Mesothelial cell of epicardium (in vitro differentiated cells): ENCODE measurements at regions not wholly inside any gene's neighbourhood (a gene's known extent, or its start where the extent isn't known, plus 50 kb on each side); places are given as distances from the start of the nearest gene placed in this dataset.

Experiments
- DNase-seq, 2 experiments: peaks; one replicate each; pipeline ENCODE4 v3.0.0; 2021; ENCODE audit warnings: low spot score in 2 of 2; ENCODE audit not compliant: unreplicated experiment in 2 of 2
- H3K27ac Mint-ChIP-seq: 2 replicates; pipeline ENCODE4 v1.8.0; 2021; ENCODE audit warnings: mixed read lengths
- H3K27me3 Mint-ChIP-seq: 2 replicates; pipeline ENCODE4 v1.8.0; 2021; ENCODE audit warnings: low read depth, mixed read lengths
- H3K36me3 Mint-ChIP-seq: 2 replicates; pipeline ENCODE4 v1.8.0; 2021; ENCODE audit warnings: mixed read lengths
- H3K4me1 Mint-ChIP-seq: 2 replicates; pipeline ENCODE4 v1.8.0; 2021; ENCODE audit warnings: mixed read lengths
- H3K4me3 Mint-ChIP-seq: 2 replicates; pipeline ENCODE4 v1.8.0; 2021; ENCODE audit warnings: mild to moderate bottlenecking, moderate library complexity, mixed read lengths
- H3K9me3 Mint-ChIP-seq: 2 replicates; pipeline ENCODE4 v1.8.0; 2021; ENCODE audit warnings: mixed read lengths
- TF ChIP-seq, protein P1 (sequence below): fragments of 200-600 bp; sonication (generic); IDR thresholded peaks from one replicate; pipeline ENCODE4 v1.5.0; 2021; ENCODE audit warnings: antibody characterized with exemption; ENCODE audit not compliant: unreplicated experiment

DNA sequence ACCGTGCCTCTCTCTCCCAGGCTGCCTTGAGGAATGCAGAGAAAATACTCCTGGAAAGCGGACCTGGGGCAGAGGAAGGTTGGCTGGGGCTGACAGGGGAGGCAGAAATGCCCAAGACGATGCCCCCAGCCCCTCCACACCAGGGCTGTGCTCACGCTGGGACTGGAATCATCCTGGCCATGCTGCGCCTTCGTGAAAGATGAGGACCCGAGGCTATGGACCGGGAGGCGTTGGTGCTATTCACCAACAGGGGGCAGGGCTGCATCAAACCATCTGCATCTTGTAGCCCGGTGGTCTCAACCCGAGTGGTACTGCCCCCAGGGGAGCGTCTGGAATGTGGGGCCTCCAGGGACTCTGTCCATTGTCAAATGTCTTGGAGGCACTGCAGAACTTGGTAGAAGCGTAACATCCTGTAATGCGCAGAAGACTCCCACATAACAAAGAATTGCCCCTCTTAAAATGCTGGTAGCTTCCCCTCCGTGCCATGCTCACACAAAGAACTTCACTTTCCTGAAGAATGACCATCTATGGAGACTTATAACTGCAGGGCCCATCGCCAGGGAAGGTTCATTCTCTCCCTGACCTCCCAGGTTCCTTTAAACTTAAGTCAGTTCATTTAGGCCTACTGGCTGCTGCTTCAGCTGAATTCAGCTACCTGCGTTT lies 251.2 kb downstream of the RRAGC start:
- Mint-ChIP-seq H3K9me3 (no peaks in the 10 kb centered on the region), H3K27me3 (peaks cover 85% of the 10 kb centered on the region), H3K4me3 (no peak overlapping the region), H3K4me1 (peaks cover 4% of the 10 kb centered on the region), H3K36me3 (no peaks in the 10 kb centered on the region), H3K27ac (no peak overlapping the region)
- TF ChIP-seq, protein P1, sequence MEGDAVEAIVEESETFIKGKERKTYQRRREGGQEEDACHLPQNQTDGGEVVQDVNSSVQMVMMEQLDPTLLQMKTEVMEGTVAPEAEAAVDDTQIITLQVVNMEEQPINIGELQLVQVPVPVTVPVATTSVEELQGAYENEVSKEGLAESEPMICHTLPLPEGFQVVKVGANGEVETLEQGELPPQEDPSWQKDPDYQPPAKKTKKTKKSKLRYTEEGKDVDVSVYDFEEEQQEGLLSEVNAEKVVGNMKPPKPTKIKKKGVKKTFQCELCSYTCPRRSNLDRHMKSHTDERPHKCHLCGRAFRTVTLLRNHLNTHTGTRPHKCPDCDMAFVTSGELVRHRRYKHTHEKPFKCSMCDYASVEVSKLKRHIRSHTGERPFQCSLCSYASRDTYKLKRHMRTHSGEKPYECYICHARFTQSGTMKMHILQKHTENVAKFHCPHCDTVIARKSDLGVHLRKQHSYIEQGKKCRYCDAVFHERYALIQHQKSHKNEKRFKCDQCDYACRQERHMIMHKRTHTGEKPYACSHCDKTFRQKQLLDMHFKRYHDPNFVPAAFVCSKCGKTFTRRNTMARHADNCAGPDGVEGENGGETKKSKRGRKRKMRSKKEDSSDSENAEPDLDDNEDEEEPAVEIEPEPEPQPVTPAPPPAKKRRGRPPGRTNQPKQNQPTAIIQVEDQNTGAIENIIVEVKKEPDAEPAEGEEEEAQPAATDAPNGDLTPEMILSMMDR: peak; percentile 38
- peak in 1 of 2 experiments; percentile 46 for DNase-seq

DNA sequence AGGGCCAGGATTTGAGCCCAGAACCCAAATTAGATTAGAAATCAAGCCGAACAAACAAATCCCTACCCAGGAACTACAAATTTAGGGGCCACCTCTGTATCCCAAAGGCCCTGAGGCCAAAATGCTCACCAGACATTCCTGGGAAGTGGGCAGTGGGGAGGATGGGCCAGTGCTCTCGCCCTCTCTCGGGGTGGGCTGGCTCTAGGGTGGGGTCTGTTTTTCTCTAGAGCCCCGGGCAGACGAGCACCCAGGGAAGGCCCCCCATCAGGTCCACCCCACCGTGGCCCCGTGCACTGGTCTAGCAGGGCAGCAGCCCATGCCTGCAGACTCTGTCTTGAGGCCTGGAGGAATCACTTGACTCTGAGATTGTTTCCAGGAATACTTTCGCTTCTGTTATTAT lies 252.0 kb downstream of the RRAGC start:
- H3K27ac Mint-ChIP-seq: no peak overlapping the region
- peaks cover 4% of the 10 kb centered on the region for H3K4me1 Mint-ChIP-seq
- TF ChIP-seq, protein P1: no peak
- DNase-seq: no peak
- H3K36me3 Mint-ChIP-seq: no peaks in the 10 kb centered on the region
- H3K27me3 Mint-ChIP-seq: peaks cover 83% of the 10 kb centered on the region
- no peak overlapping the region for H3K4me3 Mint-ChIP-seq
- H3K9me3 Mint-ChIP-seq: no peaks in the 10 kb centered on the region

DNA sequence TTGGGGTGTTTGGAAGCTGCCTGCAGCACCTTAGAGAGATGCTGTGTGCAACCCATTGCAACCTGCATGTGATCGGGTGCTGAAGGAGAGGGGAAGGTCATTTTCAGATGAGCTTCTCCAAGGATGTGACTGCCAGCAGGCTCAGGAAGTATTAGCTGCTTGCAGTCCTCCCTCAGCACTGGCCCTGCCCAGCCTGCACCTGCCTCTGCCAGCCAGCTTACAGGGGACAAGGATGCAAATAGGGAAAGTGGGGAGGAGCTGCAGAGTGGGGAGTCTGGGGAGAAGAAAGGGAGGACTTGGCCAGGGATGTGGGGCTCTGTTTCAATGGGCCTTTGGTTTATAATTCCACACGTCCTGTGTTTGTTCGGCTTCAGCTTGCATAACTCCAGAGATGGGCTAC lies 254.5 kb downstream of the RRAGC start:
- Mint-ChIP-seq H3K4me1 (peaks cover 4% of the 10 kb centered on the region), H3K27ac (no peak overlapping the region), H3K27me3 (peaks cover 75% of the 10 kb centered on the region), H3K36me3 (no peaks in the 10 kb centered on the region), H3K4me3 (no peak overlapping the region), H3K9me3 (no peaks in the 10 kb centered on the region)
- TF ChIP-seq, protein P1: no peak
- no peak for DNase-seq

DNA sequence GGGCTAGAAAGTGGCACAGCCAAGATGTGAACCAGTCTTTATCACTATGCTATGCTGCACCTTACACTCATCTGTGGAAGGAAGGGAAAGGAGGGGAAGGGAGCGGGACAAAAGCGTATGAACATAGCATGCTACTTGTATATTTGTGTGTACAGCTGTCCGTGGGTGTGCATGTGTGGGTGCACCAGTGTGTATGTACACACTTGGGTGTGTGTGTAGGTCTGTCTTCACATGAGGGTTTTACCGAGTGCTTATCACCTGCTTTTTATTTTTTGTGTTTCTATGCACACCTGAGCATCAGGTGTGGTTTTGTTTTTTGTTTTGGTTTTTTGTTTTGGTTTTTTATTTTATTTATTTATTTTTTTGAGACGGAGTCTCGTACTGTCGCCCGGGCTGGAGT lies 255.7 kb downstream of the RRAGC start:
- H3K9me3 Mint-ChIP-seq: no peaks in the 10 kb centered on the region

DNA sequence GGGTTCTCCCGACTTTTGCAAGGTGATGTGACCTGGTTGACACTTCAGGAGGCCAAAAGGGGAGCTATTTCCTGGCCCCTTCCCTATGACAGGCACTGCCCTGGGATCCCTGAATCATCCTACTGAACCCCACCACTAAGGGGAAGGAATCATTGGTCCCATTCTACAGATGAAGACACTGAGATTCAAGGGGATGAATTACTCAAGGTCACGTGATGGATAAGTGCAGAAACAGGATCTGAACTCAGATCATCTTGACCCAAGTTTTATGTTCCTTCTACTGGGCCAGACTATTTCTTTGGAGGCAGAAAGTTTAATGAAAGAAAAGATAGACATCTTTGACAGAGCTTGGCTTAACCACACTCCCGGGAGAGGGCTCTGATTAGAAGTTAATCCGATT lies 258.7 kb downstream of the RRAGC start:
- no peak for DNase-seq
- no peaks in the 10 kb centered on the region for H3K4me1 Mint-ChIP-seq
- H3K36me3 Mint-ChIP-seq: no peaks in the 10 kb centered on the region
- H3K27ac Mint-ChIP-seq: no peak overlapping the region
- TF ChIP-seq, protein P1: no peak
- H3K9me3 Mint-ChIP-seq: no peaks in the 10 kb centered on the region
- H3K4me3 Mint-ChIP-seq: no peak overlapping the region
- peaks cover 77% of the 10 kb centered on the region for H3K27me3 Mint-ChIP-seq

More for the DNA sequence above, 255.7 kb downstream of the RRAGC start:
- H3K4me1 Mint-ChIP-seq: peaks cover 4% of the 10 kb centered on the region
- TF ChIP-seq, protein P1: no peak
- no peak for DNase-seq
- H3K27ac Mint-ChIP-seq: no peak overlapping the region
- no peaks in the 10 kb centered on the region for H3K36me3 Mint-ChIP-seq
- H3K4me3 Mint-ChIP-seq: no peak overlapping the region
- peaks cover 75% of the 10 kb centered on the region for H3K27me3 Mint-ChIP-seq

DNA sequence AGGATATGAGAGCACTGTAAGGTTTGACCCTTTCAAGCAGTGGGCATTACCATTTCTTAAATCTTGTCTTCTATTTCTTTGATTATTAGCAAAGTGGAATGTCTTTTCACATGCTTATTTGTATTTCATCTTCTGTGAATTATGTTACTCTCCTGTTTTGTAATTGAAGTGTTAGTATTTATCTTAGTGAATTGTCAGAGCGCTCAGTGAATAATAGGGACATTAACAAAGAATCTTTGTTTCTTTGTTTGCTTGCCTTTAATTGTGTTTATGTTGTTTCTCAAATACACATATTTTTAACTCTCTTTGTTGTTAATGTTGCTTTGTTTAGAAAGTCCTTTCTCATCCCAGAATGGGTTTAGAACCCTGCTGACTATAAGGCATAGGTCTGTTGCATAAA lies 259.3 kb downstream of the RRAGC start:
- H3K36me3 Mint-ChIP-seq: no peaks in the 10 kb centered on the region
- TF ChIP-seq, protein P1: no peak
- H3K27me3 Mint-ChIP-seq: peaks cover 78% of the 10 kb centered on the region
- H3K4me3 Mint-ChIP-seq: no peak overlapping the region
- H3K9me3 Mint-ChIP-seq: no peaks in the 10 kb centered on the region
- DNase-seq: no peak
- no peaks in the 10 kb centered on the region for H3K4me1 Mint-ChIP-seq
- H3K27ac Mint-ChIP-seq: no peak overlapping the region
